ENCODE measurements at regions not wholly inside any gene's neighbourhood (a gene's known extent, or its start where the extent isn't known, plus 50 kb on each side); places are given as distances from the start of the nearest gene placed in this dataset.

GRCh38 chr2:239716536-239717318 is 308.4 kb downstream of the NDUFA10 start:
- no peak for TF ChIP-seq CTCF (IDR thresholded peaks at IDR 0.05; ENCODE audit: control extremely low read depth, extremely low read depth, low read depth, missing control alignments)
- ChIA-PET CTCF (no interaction called here), POLR2A (no interaction called here)
- DNase-seq (ENCODE audit: extremely low spot score): no peak

- DNase-seq (ENCODE audit: extremely low spot score): no peak
- CTCF ChIA-PET: no interaction called here
- POLR2A ChIA-PET: no interaction called here
- no peak for TF ChIP-seq CTCF (IDR thresholded peaks at IDR 0.05; ENCODE audit: control extremely low read depth, extremely low read depth, low read depth, missing control alignments)
Measured at GRCh38 chr2:239716009-239716408, 309.1 kb downstream of the NDUFA10 start.

GRCh38 chr2:239715606-239716005 is 309.5 kb downstream of the NDUFA10 start:
- ChIA-PET CTCF (no interaction called here), POLR2A (no interaction called here)
- no peak for TF ChIP-seq CTCF (IDR thresholded peaks at IDR 0.05; ENCODE audit: control extremely low read depth, extremely low read depth, low read depth, missing control alignments)
- DNase-seq (ENCODE audit: extremely low spot score): no peak

- CTCF ChIA-PET: no interaction called here
- TF ChIP-seq CTCF (IDR thresholded peaks at IDR 0.05; ENCODE audit: control extremely low read depth, extremely low read depth, low read depth, missing control alignments): no peak
- no peak for DNase-seq (ENCODE audit: extremely low spot score)
- POLR2A ChIA-PET: no interaction called here
Measured at GRCh38 chr2:239715202-239715601, 309.9 kb downstream of the NDUFA10 start.

GRCh38 chr2:239714116-239714515 is 311.0 kb downstream of the NDUFA10 start:
- TF ChIP-seq CTCF (IDR thresholded peaks at IDR 0.05; ENCODE audit: control extremely low read depth, extremely low read depth, low read depth, missing control alignments): no peak
- ChIA-PET CTCF (no interaction called here), POLR2A (no interaction called here)
- no peak for DNase-seq (ENCODE audit: extremely low spot score)

- ChIA-PET POLR2A (no interaction called here), CTCF (no interaction called here)
- DNase-seq (ENCODE audit: extremely low spot score): no peak
- no peak for TF ChIP-seq CTCF (IDR thresholded peaks at IDR 0.05; ENCODE audit: control extremely low read depth, extremely low read depth, low read depth, missing control alignments)
Measured at GRCh38 chr2:239712755-239713154, 311.9 kb upstream of the HDAC4 start.

All from GM10248 (cell line).